ENCODE measurements at regions not wholly inside any gene's neighbourhood (a gene's known extent, or its start where the extent isn't known, plus 50 kb on each side); places are given as distances from the start of the nearest gene placed in this dataset.

GRCh38 chr7:106788637-106789036, 76.4 kb upstream of the PIK3CG start:
- TF ChIP-seq CTCF (IDR thresholded peaks at IDR 0.05; ENCODE audit: low read depth, low read length) (no peak), EZH2phosphoT487 (IDR thresholded peaks at IDR 0.05; ENCODE audit: low read depth) (no peak)
